ENCODE measurements at regions not wholly inside any gene's neighbourhood (a gene's known extent, or its start where the extent isn't known, plus 50 kb on each side); places are given as distances from the start of the nearest gene placed in this dataset.
"Not testable (repeated sequence)": the region's sequence is repeated elsewhere in the genome, so short reads cannot be mapped to it uniquely, and the experiment has no call there.

- no peak for TF ChIP-seq CTCF (IDR thresholded peaks at IDR 0.05)
- no peak overlapping the region for H3K4me3 ChIP-seq
- H3K4me1 ChIP-seq: no peaks in the 10 kb centered on the region
- no peaks in the 10 kb centered on the region for H3K36me3 ChIP-seq
- H3K27me3 ChIP-seq: no peaks in the 10 kb centered on the region
- ATAC-seq (no peak), DNase-seq (no peak)
- H3K9me3 ChIP-seq: no peaks in the 10 kb centered on the region
- intact Hi-C loops (cut with DNase I): no loop called here
- no peak overlapping the region for H3K27ac ChIP-seq
Measured at GRCh38 chr12:90677552-90677951, 277.4 kb downstream of the CCER1 start.

DNA sequence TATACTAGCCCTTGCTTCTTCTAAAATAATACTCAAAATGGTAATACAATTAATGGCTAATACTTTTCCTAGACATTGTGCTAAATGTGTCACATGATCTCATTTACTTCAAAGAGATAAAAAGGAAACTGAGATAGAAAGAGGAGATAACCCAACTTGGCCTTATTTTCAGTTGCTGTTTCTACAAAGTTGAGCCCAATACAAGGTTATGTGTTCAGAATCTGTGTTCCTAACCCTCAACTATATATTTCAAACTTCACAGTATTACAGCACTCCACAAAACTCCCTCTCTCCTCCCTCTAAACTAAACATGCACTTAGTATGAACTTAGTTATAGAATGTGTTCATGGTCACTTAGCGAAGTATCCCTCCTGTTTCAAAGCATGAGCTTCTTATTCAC is 277.9 kb downstream of the CCER1 start:
- ATAC-seq: no peak
- intact Hi-C loops (cut with DNase I): no loop called here
- Histone ChIP-seq H3K27ac (no peak overlapping the region), H3K36me3 (no peaks in the 10 kb centered on the region), H3K9me3 (no peaks in the 10 kb centered on the region), H3K27me3 (no peaks in the 10 kb centered on the region), H3K4me1 (no peaks in the 10 kb centered on the region), H3K4me3 (no peak overlapping the region)
- TF ChIP-seq CTCF (IDR thresholded peaks at IDR 0.05): no peak
- no peak for DNase-seq

DNA sequence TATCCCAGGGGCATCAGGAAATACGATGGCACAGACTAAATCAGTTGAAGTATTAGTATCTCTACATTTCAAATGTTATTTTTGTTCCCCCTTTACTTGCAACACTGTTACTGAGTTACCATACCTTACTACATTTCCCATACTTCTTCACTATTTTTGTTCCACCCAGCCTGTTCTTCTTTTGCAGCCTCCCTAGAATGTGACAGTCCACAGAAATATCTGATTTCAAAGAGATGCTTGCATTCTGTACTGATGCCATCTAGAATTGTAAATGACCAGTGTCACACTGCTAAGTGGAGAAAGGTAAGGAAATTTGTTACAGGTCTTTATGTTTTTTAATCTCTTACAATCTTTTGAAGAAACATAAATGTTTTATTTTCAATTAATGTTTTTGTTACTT is 279.9 kb downstream of the CCER1 start:
- Histone ChIP-seq H3K36me3 (no peaks in the 10 kb centered on the region), H3K9me3 (no peaks in the 10 kb centered on the region), H3K27me3 (no peaks in the 10 kb centered on the region), H3K27ac (no peak overlapping the region), H3K4me3 (no peak overlapping the region), H3K4me1 (no peaks in the 10 kb centered on the region)
- no peak for TF ChIP-seq CTCF (IDR thresholded peaks at IDR 0.05)
- intact Hi-C loops (cut with DNase I): no loop called here
- DNase-seq: no peak
- ATAC-seq: no peak

- H3K4me3 ChIP-seq: no peak overlapping the region
- no peak overlapping the region for H3K27ac ChIP-seq
- H3K27me3 ChIP-seq: no peaks in the 10 kb centered on the region
- intact Hi-C loops (cut with DNase I): no loop called here
- H3K36me3 ChIP-seq: no peaks in the 10 kb centered on the region
- no peak for TF ChIP-seq CTCF (IDR thresholded peaks at IDR 0.05)
- DNase-seq (no peak), ATAC-seq (no peak)
- H3K9me3 ChIP-seq: no peaks in the 10 kb centered on the region
- H3K4me1 ChIP-seq: no peaks in the 10 kb centered on the region
Measured at GRCh38 chr12:90672081-90672480, 282.9 kb downstream of the CCER1 start.

DNA sequence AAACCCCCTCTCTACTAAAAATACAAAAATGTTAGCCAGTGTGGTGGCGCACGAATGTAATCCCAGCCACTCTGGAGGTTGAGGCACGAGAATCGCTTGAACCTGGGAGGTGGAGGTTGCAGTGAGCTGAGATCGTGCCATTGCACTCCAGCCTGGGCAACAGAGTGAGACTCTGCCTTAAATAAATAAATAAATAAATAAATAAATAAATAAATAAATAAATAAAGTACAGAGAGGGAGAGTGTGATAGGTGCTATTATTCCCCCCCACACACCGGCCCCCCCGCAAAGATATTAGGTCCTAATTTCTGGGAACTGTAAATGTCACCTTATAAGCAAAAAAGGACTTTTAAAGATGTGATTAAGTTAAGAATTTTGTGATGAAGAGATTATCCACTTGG is 291.0 kb downstream of the CCER1 start:
- H3K27ac ChIP-seq; H3K27me3 ChIP-seq; ATAC-seq; H3K36me3 ChIP-seq; H3K9me3 ChIP-seq; intact Hi-C loops (cut with DNase I); DNase-seq; H3K4me3 ChIP-seq; H3K4me1 ChIP-seq: not testable (repeated sequence)

DNA sequence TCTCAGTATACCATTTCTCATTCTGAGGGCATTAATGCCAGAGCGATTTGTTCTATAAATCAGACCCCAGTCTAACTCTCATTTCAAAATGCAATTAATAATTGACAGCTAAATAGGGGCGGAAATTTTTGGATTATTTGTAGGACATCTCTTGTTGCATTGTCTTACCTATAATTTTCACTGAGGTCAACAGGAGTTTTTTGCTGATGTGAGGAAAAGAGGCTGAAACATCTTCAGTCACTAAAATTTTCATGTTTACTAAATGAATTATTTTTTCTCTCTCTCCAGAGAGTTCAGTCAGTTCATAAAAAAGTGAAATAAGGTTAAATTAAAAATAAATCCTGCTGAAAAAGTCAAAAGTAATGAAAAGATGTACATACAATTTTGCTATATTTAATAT is 295.9 kb downstream of the CCER1 start:
- ATAC-seq: no peak

More for the DNA sequence above, 295.9 kb downstream of the CCER1 start:
- no peaks in the 10 kb centered on the region for H3K27me3 ChIP-seq
- intact Hi-C loops (cut with DNase I): no loop called here
- TF ChIP-seq CTCF (IDR thresholded peaks at IDR 0.05): no peak
- H3K27ac ChIP-seq: no peak overlapping the region
- no peak for DNase-seq
- no peaks in the 10 kb centered on the region for H3K4me1 ChIP-seq
- no peak overlapping the region for H3K4me3 ChIP-seq
- H3K36me3 ChIP-seq: no peaks in the 10 kb centered on the region
- no peaks in the 10 kb centered on the region for H3K9me3 ChIP-seq

Data from left lung (tissue), 4 donors.